Activated CD4-positive, alpha-beta T cell treated with anti-CD3 and anti-CD28 coated beads, Interleukin-2, amount 10 ng/mL, durations not matched to agents 24 days and 14 days (primary cell): ENCODE measurements at regions not wholly inside any gene's neighbourhood (a gene's known extent, or its start where the extent isn't known, plus 50 kb on each side); places are given as distances from the start of the nearest gene placed in this dataset.
A peak's percentile ranks its signal among the peaks of the same experiment; 100 is the strongest.
"Not testable (repeated sequence)": the region's sequence is repeated elsewhere in the genome, so short reads cannot be mapped to it uniquely, and the experiment has no call there.

Experiments
- DNase-seq: peaks from one replicate; pipeline ENCODE4 v3.0.0; 2022
- H3K27ac Mint-ChIP-seq: one replicate; pipeline ENCODE4 v1.8.0; 2022; ENCODE audit warnings: mild to moderate bottlenecking, mixed read lengths
- H3K27me3 Mint-ChIP-seq: one replicate; pipeline ENCODE4 v1.8.0; 2022; ENCODE audit warnings: mixed read lengths
- H3K36me3 Mint-ChIP-seq: one replicate; pipeline ENCODE4 v1.8.0; 2022; ENCODE audit warnings: low read depth, mild to moderate bottlenecking, mixed read lengths
- H3K4me1 Mint-ChIP-seq: one replicate; pipeline ENCODE4 v1.8.0; 2021; ENCODE audit warnings: mixed read lengths
- H3K4me3 Mint-ChIP-seq: one replicate; pipeline ENCODE4 v1.8.0; 2022; ENCODE audit warnings: mild to moderate bottlenecking, moderate library complexity, mixed read lengths
- H3K9me3 Mint-ChIP-seq: one replicate; pipeline ENCODE4 v1.8.0; 2021; ENCODE audit warnings: mixed read lengths
- intact Hi-C: fragments of 100-400 bp; cut with micrococcal nuclease; formaldehyde crosslinking; loops from one replicate; pipeline ENCODE4 v1.15.1; 2023

DNA sequence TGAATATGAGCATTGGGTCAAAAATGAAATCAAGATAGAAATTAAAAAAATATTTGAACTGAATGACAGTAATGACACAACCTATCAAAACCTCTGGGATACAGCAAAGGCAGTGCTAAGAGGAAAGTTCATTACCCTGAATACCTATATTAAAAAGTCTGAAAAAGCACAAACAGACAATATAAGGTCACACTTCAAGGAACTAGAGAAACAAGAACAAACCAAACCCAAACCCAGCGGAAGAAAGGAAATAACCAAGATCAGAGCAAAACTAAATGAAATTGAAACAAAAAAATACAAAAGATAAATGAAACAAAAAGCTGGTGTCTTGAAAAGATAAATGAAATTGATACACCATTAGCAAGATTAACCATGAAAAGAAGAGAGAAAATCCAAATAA lies 140.5 kb upstream of the MAN1A1 start:
- H3K36me3 Mint-ChIP-seq, intact Hi-C loops: not testable (repeated sequence)
- peaks cover 53% of the 10 kb centered on the region for H3K9me3 Mint-ChIP-seq
- H3K27me3 Mint-ChIP-seq = peaks cover 28% of the 10 kb centered on the region
- H3K4me1 Mint-ChIP-seq = peaks cover 22% of the 10 kb centered on the region
- DNase-seq = peak; percentile 55
- peak overlapping the region; percentile 52 for H3K4me3 Mint-ChIP-seq
- H3K27ac Mint-ChIP-seq = peak overlapping the region; percentile 49

DNA sequence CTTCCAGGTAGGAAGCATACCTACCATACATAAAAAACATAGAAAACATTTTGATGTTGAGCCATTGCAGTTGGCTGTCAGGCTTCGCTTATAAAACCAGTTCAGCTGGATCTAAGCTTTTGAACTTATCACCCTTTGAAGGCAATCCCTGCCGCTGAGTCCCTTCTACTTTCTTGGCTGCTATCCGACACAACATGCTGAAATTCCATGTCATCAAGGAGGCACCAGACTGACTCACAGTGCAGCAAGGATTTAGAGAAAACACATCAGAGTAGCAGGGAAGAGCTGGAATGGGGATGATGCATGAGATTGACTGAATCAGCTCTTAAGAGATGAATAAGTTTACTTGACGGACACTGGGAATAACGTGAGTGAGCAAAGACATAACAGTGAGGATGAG lies 135.0 kb upstream of the MAN1A1 start:
- Mint-ChIP-seq H3K4me1 (peaks cover 6% of the 10 kb centered on the region), H3K9me3 (peaks cover 23% of the 10 kb centered on the region), H3K4me3 (no peak overlapping the region), H3K27ac (no peak overlapping the region), H3K27me3 (peaks cover 10% of the 10 kb centered on the region), H3K36me3 (peaks cover 2% of the 10 kb centered on the region)
- no peak for DNase-seq
- intact Hi-C loops = no loop called here

DNA sequence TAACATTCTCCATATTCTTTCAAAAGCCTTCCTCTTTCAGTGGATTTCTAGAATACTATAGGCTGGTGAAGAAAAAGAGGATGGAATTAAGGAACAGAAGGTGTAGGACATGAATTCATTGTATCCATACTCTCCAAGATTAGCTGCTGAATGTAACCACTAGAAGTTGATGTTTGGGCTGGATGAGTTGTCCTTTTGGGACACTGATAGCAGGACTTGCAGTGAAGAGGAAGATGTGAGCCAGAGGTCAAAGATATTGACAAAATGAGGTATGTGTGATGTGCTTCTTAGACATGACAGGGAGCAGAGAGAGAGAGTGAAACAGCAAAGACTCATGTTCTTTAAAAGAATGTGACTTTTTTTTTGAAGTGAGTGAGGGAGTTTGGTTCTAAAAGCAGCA lies 134.3 kb upstream of the MAN1A1 start:
- DNase-seq = no peak
- no peaks in the 10 kb centered on the region for H3K4me1 Mint-ChIP-seq
- intact Hi-C loops = no loop called here
- no peak overlapping the region for H3K27ac Mint-ChIP-seq
- H3K4me3 Mint-ChIP-seq = no peak overlapping the region
- H3K27me3 Mint-ChIP-seq = peaks cover 10% of the 10 kb centered on the region
- peaks cover 16% of the 10 kb centered on the region for H3K9me3 Mint-ChIP-seq
- H3K36me3 Mint-ChIP-seq = no peaks in the 10 kb centered on the region

DNA sequence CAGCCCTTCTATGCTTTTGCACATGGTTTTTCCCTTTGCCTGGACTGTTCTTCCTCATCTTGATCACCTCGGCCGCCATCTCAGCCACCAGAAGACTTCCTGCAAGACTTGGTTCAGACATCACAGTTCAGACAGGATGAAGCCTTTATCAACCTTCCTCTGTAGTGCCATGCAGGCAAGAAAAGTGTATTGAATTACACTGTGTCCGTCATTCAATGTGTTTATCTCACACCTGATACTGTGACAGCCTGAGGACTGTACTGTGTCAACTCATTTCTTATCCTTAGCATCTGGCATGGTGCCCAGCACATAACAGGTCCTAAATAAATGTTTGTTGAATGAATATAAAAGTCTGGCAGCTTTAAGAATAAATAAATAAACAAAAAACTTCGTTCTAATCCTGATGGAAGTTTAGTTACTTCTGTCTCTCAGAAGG lies 133.3 kb upstream of the MAN1A1 start:
- intact Hi-C loops = no loop called here
- Mint-ChIP-seq H3K27me3 (peaks cover 14% of the 10 kb centered on the region), H3K4me1 (no peaks in the 10 kb centered on the region), H3K36me3 (no peaks in the 10 kb centered on the region), H3K4me3 (no peak overlapping the region), H3K9me3 (peaks cover 8% of the 10 kb centered on the region), H3K27ac (no peak overlapping the region)
- DNase-seq = no peak

DNA sequence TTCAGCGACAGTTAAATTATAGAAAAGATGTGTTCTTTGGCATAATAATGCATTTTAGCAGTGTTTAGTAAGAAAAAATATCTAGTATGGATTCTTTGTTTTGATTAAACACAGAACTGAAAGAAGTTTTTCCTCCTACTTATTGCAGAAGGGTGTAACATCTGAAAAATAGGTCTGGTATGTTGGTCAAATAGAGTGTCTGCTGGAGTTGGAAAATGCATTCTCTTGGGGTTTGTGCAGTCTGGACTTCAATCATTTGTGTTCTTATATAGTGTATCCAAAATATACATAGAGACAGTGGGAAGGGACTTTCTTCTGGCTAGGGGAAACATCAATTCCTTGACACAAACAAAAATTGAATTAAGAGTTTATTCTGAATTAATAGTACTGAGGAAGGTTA lies 132.4 kb upstream of the MAN1A1 start:
- H3K4me1 Mint-ChIP-seq = no peaks in the 10 kb centered on the region
- intact Hi-C loops = no loop called here
- H3K27ac Mint-ChIP-seq = no peak overlapping the region
- no peak for DNase-seq
- peaks cover 4% of the 10 kb centered on the region for H3K9me3 Mint-ChIP-seq
- peaks cover 20% of the 10 kb centered on the region for H3K27me3 Mint-ChIP-seq
- no peak overlapping the region for H3K4me3 Mint-ChIP-seq
- no peaks in the 10 kb centered on the region for H3K36me3 Mint-ChIP-seq

DNA sequence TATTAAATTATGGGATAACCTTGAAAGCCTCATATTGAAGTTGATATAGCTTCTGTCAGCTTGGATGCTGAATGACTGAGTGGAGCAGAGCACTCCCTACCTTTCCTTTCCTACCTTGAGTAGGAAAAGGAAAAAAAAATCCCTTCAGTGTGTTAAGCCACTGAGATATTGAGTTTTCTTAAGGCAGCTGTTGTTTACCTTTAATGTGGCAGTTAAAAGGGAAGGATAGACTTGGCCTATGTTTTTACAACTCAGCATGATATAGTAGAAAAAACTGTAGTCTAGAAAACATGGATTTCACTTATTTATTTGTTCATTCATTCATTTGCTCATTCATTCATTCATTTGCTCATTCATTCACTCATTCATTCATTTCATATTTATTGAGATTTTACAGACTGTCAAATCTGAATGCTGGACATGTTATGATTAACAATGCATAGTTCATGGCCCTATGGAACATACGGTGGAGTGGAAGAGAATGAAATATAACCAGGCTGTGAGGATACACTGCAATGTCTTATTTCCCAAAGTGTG lies 131.5 kb upstream of the MAN1A1 start:
- Mint-ChIP-seq H3K4me1 (no peaks in the 10 kb centered on the region), H3K36me3 (no peaks in the 10 kb centered on the region), H3K4me3 (no peak overlapping the region), H3K9me3 (peaks cover 4% of the 10 kb centered on the region), H3K27ac (no peak overlapping the region), H3K27me3 (peaks cover 23% of the 10 kb centered on the region)
- DNase-seq = no peak
- intact Hi-C loops = no loop called here

DNA sequence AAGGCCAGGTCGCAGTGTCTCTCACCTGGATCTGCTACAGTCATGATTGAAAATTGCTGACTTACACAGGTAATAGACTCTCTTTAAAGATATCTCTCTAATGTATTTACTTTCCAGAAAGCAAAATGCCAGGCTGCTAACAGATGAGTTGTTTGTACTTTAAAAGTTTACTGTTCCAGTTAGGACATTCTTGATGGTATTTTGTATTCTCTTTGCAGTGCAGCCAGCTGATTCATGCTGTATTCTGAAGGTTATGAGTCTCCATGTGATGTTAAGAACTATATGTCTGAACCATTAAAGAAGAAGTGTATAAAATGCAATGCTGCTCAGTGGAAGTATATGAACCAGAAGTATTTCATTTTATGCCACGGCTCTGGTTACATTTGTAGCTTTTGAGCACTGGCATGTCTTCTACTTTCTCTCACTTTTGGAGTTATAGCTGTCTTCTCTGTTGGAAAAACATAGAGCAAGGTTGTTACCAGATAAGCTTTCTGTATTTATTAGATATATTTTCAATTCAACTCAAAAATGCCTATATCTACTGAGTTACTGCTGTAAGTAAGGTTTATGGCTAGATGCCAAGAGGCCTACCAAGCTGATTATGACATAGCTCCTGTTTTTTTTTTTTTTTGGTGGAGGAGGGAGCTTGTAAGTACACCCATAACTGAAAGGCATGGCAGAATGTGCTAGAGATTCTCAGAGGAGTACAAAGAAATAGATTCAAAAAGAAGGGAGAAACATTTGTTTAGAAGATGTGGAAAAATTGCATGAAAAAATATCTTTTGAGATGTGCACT lies 130.5 kb upstream of the MAN1A1 start:
- Mint-ChIP-seq H3K9me3 (peaks cover 4% of the 10 kb centered on the region), H3K4me1 (no peaks in the 10 kb centered on the region), H3K4me3 (no peak overlapping the region), H3K27ac (no peak overlapping the region), H3K27me3 (peaks cover 26% of the 10 kb centered on the region), H3K36me3 (no peaks in the 10 kb centered on the region)
- DNase-seq = no peak
- intact Hi-C loops = no loop called here

DNA sequence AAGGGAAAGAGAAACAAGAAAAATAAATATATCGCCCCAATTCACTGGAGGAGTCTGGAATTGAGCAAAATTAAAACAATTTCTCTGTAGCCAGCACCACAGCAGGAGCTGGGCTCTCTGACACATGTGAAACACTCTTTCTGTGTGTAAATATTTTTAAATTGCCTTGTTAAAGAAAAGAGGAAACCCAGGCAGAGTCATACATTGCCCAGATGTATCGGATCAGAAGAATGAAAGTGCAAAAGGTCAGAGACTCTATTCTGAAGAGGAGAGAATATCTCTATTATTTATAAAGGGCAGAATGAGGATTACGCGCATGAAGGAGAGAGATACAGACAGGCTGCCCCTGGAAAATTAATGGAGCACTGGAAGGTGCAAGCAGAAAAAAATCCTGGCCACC lies 127.0 kb upstream of the MAN1A1 start:
- Mint-ChIP-seq H3K9me3 (peaks cover 4% of the 10 kb centered on the region), H3K27me3 (peaks cover 27% of the 10 kb centered on the region), H3K36me3 (no peaks in the 10 kb centered on the region), H3K27ac (no peak overlapping the region), H3K4me1 (no peaks in the 10 kb centered on the region), H3K4me3 (no peak overlapping the region)
- DNase-seq = no peak
- intact Hi-C loops = no loop called here

DNA sequence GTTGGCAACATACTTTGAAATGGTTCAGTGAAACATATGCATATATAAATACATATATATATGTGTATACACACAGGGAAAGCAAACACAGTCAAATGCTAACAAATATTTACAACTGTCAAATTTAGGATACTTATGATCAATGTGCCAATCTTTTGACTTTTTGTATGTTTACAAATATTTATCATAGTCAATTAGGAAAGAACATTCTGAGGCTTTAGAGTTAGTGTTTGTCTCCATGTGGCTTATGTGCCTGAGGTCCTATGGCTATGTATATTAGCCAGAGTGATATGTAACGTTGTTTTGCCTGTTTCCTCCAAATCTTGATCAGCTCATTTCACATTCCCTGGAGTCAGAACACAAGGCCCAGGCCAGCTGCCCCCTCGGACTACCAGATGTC lies 126.5 kb upstream of the MAN1A1 start:
- Mint-ChIP-seq H3K9me3 (peaks cover 4% of the 10 kb centered on the region), H3K27ac (no peak overlapping the region), H3K4me3 (no peak overlapping the region), H3K36me3 (no peaks in the 10 kb centered on the region), H3K27me3 (peaks cover 28% of the 10 kb centered on the region), H3K4me1 (peaks cover 3% of the 10 kb centered on the region)
- intact Hi-C loops = no loop called here
- DNase-seq = no peak

DNA sequence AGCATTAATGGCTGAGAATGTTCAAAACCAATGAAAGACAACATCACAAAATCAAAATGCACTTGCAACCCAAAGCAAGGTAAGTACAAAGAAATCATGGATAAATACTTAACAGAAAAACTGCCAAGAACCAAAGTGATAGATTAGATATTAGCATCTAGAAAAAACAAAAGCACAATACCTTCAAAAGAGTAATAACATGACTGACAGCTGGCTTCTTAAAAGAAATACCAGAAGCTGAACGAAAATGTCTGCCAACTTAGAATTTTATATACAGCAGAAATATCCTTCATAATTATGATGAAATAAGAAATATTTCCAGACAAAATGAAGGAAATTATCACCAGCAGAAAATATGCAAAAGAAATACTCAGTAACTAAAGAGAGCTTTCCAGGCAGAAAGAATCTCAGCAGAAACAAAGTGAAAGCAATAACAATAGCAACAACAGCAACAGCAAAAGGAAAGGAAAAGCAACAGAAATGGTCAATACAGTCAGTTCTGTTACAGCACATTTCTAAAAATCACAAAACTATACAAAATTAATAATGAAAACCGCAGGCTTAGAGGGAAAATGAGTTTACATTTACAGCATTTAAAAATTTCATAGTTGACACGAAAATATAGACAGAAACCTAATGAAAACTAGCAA lies 121.5 kb upstream of the MAN1A1 start:
- Mint-ChIP-seq H3K36me3 (peaks cover 8% of the 10 kb centered on the region), H3K27ac (no peak overlapping the region), H3K9me3 (peaks cover 4% of the 10 kb centered on the region), H3K27me3 (peaks cover 13% of the 10 kb centered on the region), H3K4me3 (peak overlapping the region; percentile 36), H3K4me1 (peaks cover 18% of the 10 kb centered on the region)
- no peak for DNase-seq
- intact Hi-C loops = no loop called here

DNA sequence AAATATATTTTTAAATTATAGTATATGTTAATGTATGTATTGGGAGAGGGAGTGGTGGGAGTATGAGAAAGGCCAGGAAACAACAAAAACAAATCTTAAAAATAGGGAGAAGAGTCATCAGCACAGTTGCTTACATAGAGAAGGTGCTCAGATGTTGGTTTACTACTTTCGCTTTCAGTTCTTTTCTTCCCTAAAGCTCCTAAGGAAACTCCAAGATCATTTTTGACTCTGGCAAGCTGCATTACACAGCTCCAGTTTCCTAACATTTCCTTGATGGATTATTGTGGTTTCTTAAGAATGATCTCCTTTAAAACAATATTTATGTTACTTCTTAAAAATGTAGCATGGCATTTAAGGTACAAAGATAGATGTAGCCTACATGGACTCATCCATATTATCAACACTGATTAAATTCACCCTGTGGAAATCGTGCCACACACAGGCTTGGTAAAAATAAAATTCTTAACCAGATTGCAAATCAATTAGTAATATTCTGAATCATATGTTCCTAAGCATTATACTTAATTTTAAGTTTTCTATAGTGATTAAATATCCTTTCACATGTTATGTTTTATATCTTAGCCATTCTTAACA lies 118.0 kb upstream of the MAN1A1 start:
- H3K9me3 Mint-ChIP-seq = peaks cover 18% of the 10 kb centered on the region
- peaks cover 24% of the 10 kb centered on the region for H3K36me3 Mint-ChIP-seq
- no peak overlapping the region for H3K27ac Mint-ChIP-seq
- peaks cover 3% of the 10 kb centered on the region for H3K27me3 Mint-ChIP-seq
- H3K4me3 Mint-ChIP-seq = peak overlapping the region; percentile 25
- intact Hi-C loops = loop anchor here (10.0 kb wide), 1 partner anchor 67 kb away; no protein-coding TSS in a partner anchor
- DNase-seq = no peak
- peaks cover 36% of the 10 kb centered on the region for H3K4me1 Mint-ChIP-seq

DNA sequence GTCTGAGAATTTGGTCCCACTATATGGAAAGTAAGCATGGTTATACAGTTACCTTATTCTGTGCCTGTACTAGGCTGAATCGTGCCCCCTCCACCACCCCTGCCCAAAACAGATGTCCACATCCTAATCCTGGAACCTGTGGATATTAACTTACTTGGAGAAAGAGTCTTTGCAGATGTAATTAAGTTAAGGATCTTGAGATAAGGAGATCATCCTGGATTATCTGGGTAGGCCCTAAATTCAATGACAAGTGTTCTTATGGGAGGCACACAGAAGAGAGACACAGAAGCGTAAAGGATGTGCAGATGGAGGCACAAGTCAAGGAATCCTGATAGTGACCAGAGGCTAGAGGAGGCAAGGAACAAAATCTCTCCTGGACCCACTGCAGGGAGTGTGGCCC lies 116.7 kb upstream of the MAN1A1 start:
- intact Hi-C loops = loop anchor here (10.0 kb wide), 1 partner anchor 69 kb away; no protein-coding TSS in a partner anchor
- H3K27ac Mint-ChIP-seq = no peak overlapping the region
- peaks cover 29% of the 10 kb centered on the region for H3K36me3 Mint-ChIP-seq
- no peak overlapping the region for H3K4me3 Mint-ChIP-seq
- peaks cover 24% of the 10 kb centered on the region for H3K9me3 Mint-ChIP-seq
- H3K4me1 Mint-ChIP-seq = peaks cover 42% of the 10 kb centered on the region
- no peaks in the 10 kb centered on the region for H3K27me3 Mint-ChIP-seq
- DNase-seq = no peak

DNA sequence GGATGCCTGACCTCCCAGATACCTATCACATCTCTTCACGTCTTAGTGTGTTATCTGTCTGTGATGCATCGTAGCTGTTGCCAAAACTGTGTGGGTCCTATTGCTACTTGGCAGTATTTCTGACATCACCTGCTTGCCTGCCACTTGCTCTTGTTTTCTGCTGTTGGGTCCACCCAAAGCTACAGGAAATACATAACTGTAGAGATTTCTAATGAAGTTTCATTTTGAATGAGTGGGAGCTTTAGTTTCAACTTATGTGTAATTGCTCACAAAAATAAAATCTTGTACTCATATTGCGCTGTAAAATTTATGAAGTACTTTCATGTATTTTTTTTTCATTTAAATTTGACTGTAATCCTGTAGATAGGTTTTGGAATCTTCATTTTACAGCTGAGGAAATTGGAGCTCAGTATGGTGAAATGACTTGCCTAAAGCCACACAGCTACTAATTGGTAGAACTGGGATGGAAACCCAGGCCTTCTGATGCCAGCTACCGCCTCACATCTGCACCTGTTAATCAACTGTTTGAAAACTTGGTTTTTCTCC lies 113.6 kb upstream of the MAN1A1 start:
- H3K27ac Mint-ChIP-seq = peak overlapping the region; percentile 89
- H3K4me3 Mint-ChIP-seq = peak overlapping the region; percentile 9
- H3K36me3 Mint-ChIP-seq = peaks cover 41% of the 10 kb centered on the region
- intact Hi-C loops = loop anchor here (1.0 to 10.0 kb wide), 5 partner anchors 17 to 316 kb away; no protein-coding TSS in a partner anchor
- no peaks in the 10 kb centered on the region for H3K27me3 Mint-ChIP-seq
- DNase-seq = peak; percentile 77
- peaks cover 43% of the 10 kb centered on the region for H3K9me3 Mint-ChIP-seq
- H3K4me1 Mint-ChIP-seq = peaks cover 48% of the 10 kb centered on the region

DNA sequence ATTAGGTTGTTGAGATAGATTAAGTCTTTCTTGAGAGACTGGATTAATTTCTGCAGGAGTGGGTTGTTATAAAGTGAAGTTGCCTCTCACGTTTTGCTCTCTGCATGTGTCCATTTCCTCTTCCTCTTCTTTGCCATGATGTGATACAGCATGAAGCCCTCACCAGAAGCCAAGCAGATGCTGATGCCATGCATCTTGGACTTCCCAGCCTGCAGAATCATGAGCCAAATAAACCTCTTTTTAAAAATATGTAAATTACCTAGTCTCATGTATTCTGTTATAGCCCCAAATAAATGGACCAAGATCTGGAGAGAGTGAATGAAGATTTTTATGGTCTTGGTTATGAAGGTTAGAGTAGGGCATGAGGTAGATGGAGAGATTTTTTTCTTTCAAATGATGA lies 111.6 kb upstream of the MAN1A1 start:
- no peak for DNase-seq
- Mint-ChIP-seq H3K27ac (no peak overlapping the region), H3K4me3 (no peak overlapping the region), H3K36me3 (peaks cover 34% of the 10 kb centered on the region), H3K4me1 (peaks cover 38% of the 10 kb centered on the region), H3K27me3 (no peaks in the 10 kb centered on the region), H3K9me3 (peaks cover 40% of the 10 kb centered on the region)
- intact Hi-C loops = loop anchor here (10.0 kb wide), 1 partner anchor 74 kb away; no protein-coding TSS in a partner anchor
